ENCODE measurements at regions not wholly inside any gene's neighbourhood (a gene's known extent, or its start where the extent isn't known, plus 50 kb on each side); places are given as distances from the start of the nearest gene placed in this dataset.

DNA sequence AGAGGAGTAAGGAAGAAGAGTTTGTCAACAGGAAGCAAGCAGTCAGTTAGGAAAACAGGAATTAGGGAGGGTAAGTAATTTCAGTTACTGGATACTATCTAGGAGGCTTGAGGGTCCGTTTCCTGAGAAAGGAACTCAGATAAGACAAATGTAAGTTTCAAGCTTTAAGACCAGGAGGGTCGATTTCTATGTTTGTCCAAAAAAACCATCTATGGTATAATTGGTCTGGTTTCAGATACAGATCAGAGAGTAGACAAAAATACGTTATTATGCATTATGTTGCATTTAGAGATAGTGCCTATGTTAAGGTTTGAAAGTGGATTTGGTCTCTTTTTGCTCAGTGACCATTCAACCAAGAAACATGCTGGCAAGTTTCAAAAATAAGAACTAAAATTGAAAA is 789.6 kb upstream of the PCDH20 start:
- TF ChIP-seq RFX5 (IDR thresholded peaks at IDR 0.05; ENCODE audit: low read depth, low read length) (no peak), MAFK (IDR thresholded peaks at IDR 0.05; ENCODE audit: low read depth, low read length) (no peak), USF2 (IDR thresholded peaks at IDR 0.05; ENCODE audit: low read depth, low read length) (no peak), MAZ (IDR thresholded peaks at IDR 0.05; ENCODE audit: borderline replicate concordance, low read depth, low read length) (no peak), CHD1 (IDR thresholded peaks at IDR 0.05; ENCODE audit: low read depth, low read length) (no peak), CEBPB (IDR thresholded peaks at IDR 0.05; ENCODE audit: low read depth, low read length) (no peak), RAD21 (IDR thresholded peaks at IDR 0.05; ENCODE audit: low read length) (no peak), POLR2A (IDR thresholded peaks at IDR 0.05; ENCODE audit: low read depth, low read length) (no peak), BHLHE40 (IDR thresholded peaks at IDR 0.05; ENCODE audit: low read depth, low read length) (no peak), SMC3 (IDR thresholded peaks at IDR 0.05; ENCODE audit: low read depth, low read length) (no peak), RCOR1 (IDR thresholded peaks at IDR 0.05; ENCODE audit: insufficient replicate concordance, low read length) (no peak), FOS (IDR thresholded peaks at IDR 0.05; ENCODE audit: low read depth, low read length) (no peak), MXI1 (IDR thresholded peaks at IDR 0.05; ENCODE audit: borderline replicate concordance, low read depth, low read length) (no peak), NFE2L2 (IDR thresholded peaks at IDR 0.05; ENCODE audit: low read depth, low read length) (no peak)
- TF ChIP-seq, protein P1, sequence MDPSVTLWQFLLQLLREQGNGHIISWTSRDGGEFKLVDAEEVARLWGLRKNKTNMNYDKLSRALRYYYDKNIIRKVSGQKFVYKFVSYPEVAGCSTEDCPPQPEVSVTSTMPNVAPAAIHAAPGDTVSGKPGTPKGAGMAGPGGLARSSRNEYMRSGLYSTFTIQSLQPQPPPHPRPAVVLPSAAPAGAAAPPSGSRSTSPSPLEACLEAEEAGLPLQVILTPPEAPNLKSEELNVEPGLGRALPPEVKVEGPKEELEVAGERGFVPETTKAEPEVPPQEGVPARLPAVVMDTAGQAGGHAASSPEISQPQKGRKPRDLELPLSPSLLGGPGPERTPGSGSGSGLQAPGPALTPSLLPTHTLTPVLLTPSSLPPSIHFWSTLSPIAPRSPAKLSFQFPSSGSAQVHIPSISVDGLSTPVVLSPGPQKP (IDR thresholded peaks at IDR 0.05; ENCODE audit: borderline replicate concordance, low read depth, low read length) = no peak
- TF ChIP-seq, protein P2, sequence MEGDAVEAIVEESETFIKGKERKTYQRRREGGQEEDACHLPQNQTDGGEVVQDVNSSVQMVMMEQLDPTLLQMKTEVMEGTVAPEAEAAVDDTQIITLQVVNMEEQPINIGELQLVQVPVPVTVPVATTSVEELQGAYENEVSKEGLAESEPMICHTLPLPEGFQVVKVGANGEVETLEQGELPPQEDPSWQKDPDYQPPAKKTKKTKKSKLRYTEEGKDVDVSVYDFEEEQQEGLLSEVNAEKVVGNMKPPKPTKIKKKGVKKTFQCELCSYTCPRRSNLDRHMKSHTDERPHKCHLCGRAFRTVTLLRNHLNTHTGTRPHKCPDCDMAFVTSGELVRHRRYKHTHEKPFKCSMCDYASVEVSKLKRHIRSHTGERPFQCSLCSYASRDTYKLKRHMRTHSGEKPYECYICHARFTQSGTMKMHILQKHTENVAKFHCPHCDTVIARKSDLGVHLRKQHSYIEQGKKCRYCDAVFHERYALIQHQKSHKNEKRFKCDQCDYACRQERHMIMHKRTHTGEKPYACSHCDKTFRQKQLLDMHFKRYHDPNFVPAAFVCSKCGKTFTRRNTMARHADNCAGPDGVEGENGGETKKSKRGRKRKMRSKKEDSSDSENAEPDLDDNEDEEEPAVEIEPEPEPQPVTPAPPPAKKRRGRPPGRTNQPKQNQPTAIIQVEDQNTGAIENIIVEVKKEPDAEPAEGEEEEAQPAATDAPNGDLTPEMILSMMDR (conservative IDR thresholded peaks at IDR 0.05; ENCODE audit: low read depth, low read length) = no peak
- no peak overlapping the region for H3K4ac ChIP-seq (ENCODE audit: low read depth, low read length)
- no peaks in the 10 kb centered on the region for H3K27me3 ChIP-seq (ENCODE audit: control insufficient read depth, insufficient read depth, low read length)
- DNase-seq (no peak), ATAC-seq (ENCODE audit: low read depth) (no peak)
- H4K91ac ChIP-seq (ENCODE audit: insufficient read depth, low read depth, low read length) = no peak overlapping the region
- no peak overlapping the region for H2BK20ac ChIP-seq (ENCODE audit: low read depth, low read length)
- H3K4me1 ChIP-seq (ENCODE audit: control insufficient read depth, insufficient read depth, low read length) = no peaks in the 10 kb centered on the region
- H3K4me3 ChIP-seq (ENCODE audit: insufficient read depth, low read depth, low read length) = no peak overlapping the region
- no peaks in the 10 kb centered on the region for H3K36me3 ChIP-seq (ENCODE audit: control insufficient read depth, insufficient read depth, low read length)
- no peaks in the 10 kb centered on the region for H3K79me1 ChIP-seq (ENCODE audit: low read depth in 1 of 2, low read length in 2 of 2)
- H3K56ac ChIP-seq (ENCODE audit: extremely low read depth, insufficient read depth, low read length) = no peak overlapping the region
- dilution Hi-C loops (cut with HindIII; ENCODE audit: low sequenced_read_pairs, unreplicated experiment) (no loop called here), in situ Hi-C loops (cut with MboI; ENCODE audit: low sequenced_read_pairs) (no loop called here), intact Hi-C loops (cut with micrococcal nuclease) (no loop called here)
- H2BK120ac ChIP-seq (ENCODE audit: low read depth, low read length) = no peak overlapping the region
- no peaks in the 10 kb centered on the region for H3K9me3 ChIP-seq (ENCODE audit: control insufficient read depth, insufficient read depth, low read length)
- no peak overlapping the region for H2AK9ac ChIP-seq (replicated peaks; ENCODE audit: low read depth, low read length, poor library complexity)
- H2AK5ac ChIP-seq (ENCODE audit: low read depth, low read length) = no peak overlapping the region
- H2BK15ac ChIP-seq (ENCODE audit: low read depth, low read length) = no peak overlapping the region
- no peak overlapping the region for H3K23ac ChIP-seq (ENCODE audit: low read depth, low read length)
- no peak overlapping the region for H4K8ac ChIP-seq (ENCODE audit: low read depth in 2 of 2, low read length in 2 of 2)
- H3K27ac ChIP-seq (ENCODE audit: insufficient read depth, low read length) = no peak overlapping the region
- no peak overlapping the region for H3K9ac ChIP-seq (ENCODE audit: low read depth, low read length)
- ChIA-PET POLR2A (ENCODE audit: unreplicated experiment) (no interaction called here), CTCF (no interaction called here)
- H2BK5ac ChIP-seq (ENCODE audit: low read depth, low read length, poor library complexity, severe bottlenecking) = no peak overlapping the region
- no peak overlapping the region for H4K5ac ChIP-seq (ENCODE audit: low read depth, low read length)
- H3K18ac ChIP-seq (ENCODE audit: low read depth, low read length) = no peak overlapping the region
- no peak overlapping the region for H2AFZ ChIP-seq (replicated peaks; ENCODE audit: low read length, poor library complexity)
- no TSS peak for BruUV-seq (replicated peaks)
- WGBS, 2 experiments (ENCODE audit: extremely low coverage in 2 of 2, insufficient read length in 1 of 2) = no CpG with 5 or more reads among the region's 3 CpGs
- H3K9me1 ChIP-seq (ENCODE audit: insufficient read depth, low read length) = no peaks in the 10 kb centered on the region
- no peaks in the 10 kb centered on the region for H4K20me1 ChIP-seq (ENCODE audit: insufficient read depth, low read length)
- H3K4me2 ChIP-seq (ENCODE audit: low read depth, low read length) = no peak overlapping the region
- no peak overlapping the region for H3K14ac ChIP-seq (replicated peaks; ENCODE audit: low read depth, low read length)
